MM.1S (cell line): ENCODE measurements at regions not wholly inside any gene's neighbourhood (a gene's known extent, or its start where the extent isn't known, plus 50 kb on each side); places are given as distances from the start of the nearest gene placed in this dataset.

ENCODE experiments used
- DNase-seq: peaks from one replicate; pipeline ENCODE4 v3.0.0-alpha.2; 2015
- H2AFZ ChIP-seq: fragments of 300-600 bp; sonication (generic); 2 replicates; pipeline ENCODE4 v1.6.0; 2016; ENCODE audit warnings: antibody characterized with exemption, low read length
- H3F3A ChIP-seq: fragments of 300-600 bp; sonication (generic); 2 replicates; pipeline ENCODE4 v1.6.1; 2016; ENCODE audit warnings: mild to moderate bottlenecking, antibody characterized with exemption, low read length, moderate library complexity, mixed read lengths; ENCODE audit not compliant: insufficient read depth
- H3K27ac ChIP-seq: fragments of 300-600 bp; sonication (generic); 2 replicates; pipeline ENCODE4 v1.5.1; 2016; ENCODE audit warnings: mild to moderate bottlenecking, low read length
- H3K27me3 ChIP-seq: fragments of 300-600 bp; sonication (generic); replicated peaks from 2 replicates; pipeline ENCODE4 v1.6.0; 2016; ENCODE audit warnings: low read length; ENCODE audit not compliant: insufficient read depth
- H3K36me3 ChIP-seq: fragments of 300-600 bp; sonication (generic); replicated peaks from 2 replicates; pipeline ENCODE4 v1.6.1; 2016; ENCODE audit warnings: mild to moderate bottlenecking, low read length, mixed read lengths; ENCODE audit not compliant: insufficient read depth
- H3K4me1 ChIP-seq: fragments of 300-600 bp; sonication (generic); 2 replicates; pipeline ENCODE4 v1.6.1; 2016; ENCODE audit warnings: low read length, mixed read lengths
- H3K4me2 ChIP-seq: fragments of 300-600 bp; sonication (generic); 2 replicates; pipeline ENCODE4 v1.6.0; 2016; ENCODE audit warnings: low read depth, low read length
- H3K4me3 ChIP-seq: fragments of 300-600 bp; sonication (generic); 2 replicates; pipeline ENCODE4 v1.5.1; 2016; ENCODE audit warnings: low read length, mixed read lengths
- H3K79me2 ChIP-seq: fragments of 300-600 bp; sonication (generic); 2 replicates; pipeline ENCODE4 v1.6.1; 2016; ENCODE audit warnings: mixed run types, low read length, mixed read lengths
- H3K9ac ChIP-seq: fragments of 300-600 bp; sonication (generic); 2 replicates; pipeline ENCODE4 v1.6.1; 2016; ENCODE audit warnings: low read length, mixed read lengths
- H3K9me2 ChIP-seq: fragments of 300-600 bp; sonication (generic); replicated peaks from 2 replicates; pipeline ENCODE4 v1.6.1; 2016; ENCODE audit warnings: mild to moderate bottlenecking, low read length, mixed read lengths; ENCODE audit not compliant: insufficient read depth
- H3K9me3 ChIP-seq: fragments of 300-600 bp; sonication (generic); replicated peaks from 2 replicates; pipeline ENCODE4 v1.6.1; 2016; ENCODE audit warnings: mild to moderate bottlenecking, low read length, mixed read lengths; ENCODE audit not compliant: insufficient read depth
- H4K20me1 ChIP-seq: fragments of 300-600 bp; sonication (generic); 2 replicates; pipeline ENCODE4 v1.6.1; 2016; ENCODE audit warnings: mild to moderate bottlenecking, low read length, moderate library complexity, mixed read lengths; ENCODE audit not compliant: insufficient read depth
- CTCF ChIP-seq: fragments of 300-600 bp; sonication (generic); IDR thresholded peaks from 2 replicates; pipeline ENCODE4 v1.5.1; 2016; ENCODE audit warnings: antibody characterized with exemption, low read length, mixed read lengths
- EZH2 ChIP-seq: fragments of 300-600 bp; sonication (generic); optimal IDR thresholded peaks from 2 replicates; pipeline ENCODE3; 2017; ENCODE audit warnings: low read depth, mild to moderate bottlenecking, antibody characterized with exemption, low read length, mixed read lengths
- EZH2phosphoT487 ChIP-seq: fragments of 300-600 bp; sonication (generic); IDR thresholded peaks from 2 replicates; pipeline ENCODE4 v1.6.1; 2018; ENCODE audit warnings: antibody characterized with exemption, low read length

- Histone ChIP-seq H3K4me3 (no peak overlapping the region), H3K9me3 (no peaks in the 10 kb centered on the region), H3K9me2 (no peaks in the 10 kb centered on the region), H2AFZ (no peak overlapping the region), H3K4me1 (no peaks in the 10 kb centered on the region), H3K27me3 (no peaks in the 10 kb centered on the region), H4K20me1 (no peaks in the 10 kb centered on the region), H3K79me2 (no peaks in the 10 kb centered on the region), H3K4me2 (no peak overlapping the region), H3K27ac (no peak overlapping the region), H3K9ac (no peak overlapping the region), H3K36me3 (no peaks in the 10 kb centered on the region), H3F3A (no peaks in the 10 kb centered on the region)
- TF ChIP-seq CTCF (no peak), EZH2 (no peak), EZH2phosphoT487 (no peak)
- DNase-seq = no peak
These were observed 300.0 kb downstream of the PIK3R1 start for GRCh38 chr5:68515514-68515913.

GRCh38 chr5:68518286-68518685, 302.7 kb downstream of the PIK3R1 start:
- H3K9ac ChIP-seq = no peak overlapping the region
- no peak overlapping the region for H3K4me2 ChIP-seq
- H3K9me2 ChIP-seq = no peaks in the 10 kb centered on the region

GRCh38 chr5:68519143-68519542, 303.6 kb downstream of the PIK3R1 start:
- no peaks in the 10 kb centered on the region for H3K36me3 ChIP-seq
- no peak overlapping the region for H3K4me3 ChIP-seq
- H3K4me1 ChIP-seq = no peaks in the 10 kb centered on the region
- no peak for DNase-seq
- no peak overlapping the region for H3K4me2 ChIP-seq
- no peak overlapping the region for H3K27ac ChIP-seq
- H3F3A ChIP-seq = no peaks in the 10 kb centered on the region
- H3K79me2 ChIP-seq = no peaks in the 10 kb centered on the region
- no peaks in the 10 kb centered on the region for H3K9me2 ChIP-seq
- no peak overlapping the region for H2AFZ ChIP-seq
- no peak overlapping the region for H3K9ac ChIP-seq
- TF ChIP-seq EZH2 = no peak
- TF ChIP-seq EZH2phosphoT487 = no peak
- no peak for TF ChIP-seq CTCF
- H3K27me3 ChIP-seq = no peaks in the 10 kb centered on the region
- H4K20me1 ChIP-seq = no peaks in the 10 kb centered on the region
- no peaks in the 10 kb centered on the region for H3K9me3 ChIP-seq

More at GRCh38 chr5:68518286-68518685, 302.7 kb downstream of the PIK3R1 start:
- Histone ChIP-seq H4K20me1 (no peaks in the 10 kb centered on the region), H3K27me3 (no peaks in the 10 kb centered on the region), H2AFZ (no peak overlapping the region), H3F3A (no peaks in the 10 kb centered on the region), H3K36me3 (no peaks in the 10 kb centered on the region), H3K9me3 (no peaks in the 10 kb centered on the region), H3K4me1 (no peaks in the 10 kb centered on the region), H3K79me2 (no peaks in the 10 kb centered on the region), H3K4me3 (no peak overlapping the region), H3K27ac (no peak overlapping the region)
- no peak for TF ChIP-seq EZH2
- TF ChIP-seq CTCF = no peak
- TF ChIP-seq EZH2phosphoT487 = no peak
- DNase-seq = no peak
